HEK293 (cell line): ENCODE measurements at regions not wholly inside any gene's neighbourhood (a gene's known extent, or its start where the extent isn't known, plus 50 kb on each side); places are given as distances from the start of the nearest gene placed in this dataset.

Experiments
- KLF8 ChIP-seq: fragments of 450-650 bp; formaldehyde crosslinking; IDR thresholded peaks from 2 replicates; pipeline ENCODE4 v1.5.1; 2016; ENCODE audit warnings: missing biosample characterization, missing genetic modification characterization
- PRDM1 ChIP-seq: fragments of 450-650 bp; formaldehyde crosslinking; IDR thresholded peaks from 2 replicates; pipeline ENCODE4; 2016; ENCODE audit warnings: missing biosample characterization, missing genetic modification characterization
- PRDM4 ChIP-seq: fragments of 450-650 bp; formaldehyde crosslinking; IDR thresholded peaks from 2 replicates; pipeline ENCODE4 v1.5.1; 2017; ENCODE audit warnings: missing biosample characterization, missing genetic modification characterization
- SALL2 ChIP-seq: fragments of 450-650 bp; formaldehyde crosslinking; IDR thresholded peaks from 2 replicates; pipeline ENCODE4 v1.5.0; 2017; ENCODE audit warnings: missing biosample characterization, mild to moderate bottlenecking, missing genetic modification characterization, borderline replicate concordance
- ZBTB49 ChIP-seq: fragments of 450-650 bp; formaldehyde crosslinking; IDR thresholded peaks from 2 replicates; pipeline ENCODE4 v1.5.1; 2016; ENCODE audit warnings: missing biosample characterization, missing genetic modification characterization, low read depth
- ZFP37 ChIP-seq: fragments of 450-650 bp; formaldehyde crosslinking; IDR thresholded peaks from 2 replicates; pipeline ENCODE4 v1.5.1; 2016; ENCODE audit warnings: missing biosample characterization, missing genetic modification characterization
- ZNF433 ChIP-seq: fragments of 450-650 bp; formaldehyde crosslinking; IDR thresholded peaks from 2 replicates; pipeline ENCODE4 v1.5.1; 2016; ENCODE audit warnings: missing biosample characterization, missing genetic modification characterization, low read depth
- ZNF558 ChIP-seq: fragments of 450-650 bp; formaldehyde crosslinking; IDR thresholded peaks from 2 replicates; pipeline ENCODE4 v1.5.1; 2016; ENCODE audit warnings: missing biosample characterization, missing genetic modification characterization
- ZNF785 ChIP-seq: fragments of 450-650 bp; formaldehyde crosslinking; IDR thresholded peaks from 2 replicates; pipeline ENCODE4 v1.5.1; 2016; ENCODE audit warnings: missing biosample characterization, missing genetic modification characterization
- TF ChIP-seq, protein P1 (sequence below): fragments of 450-650 bp; formaldehyde crosslinking; IDR thresholded peaks from 2 replicates; pipeline ENCODE4 v1.5.1; 2016; ENCODE audit warnings: missing biosample characterization, missing genetic modification characterization
- TF ChIP-seq, protein P2 (sequence below): fragments of 450-650 bp; formaldehyde crosslinking; IDR thresholded peaks from 2 replicates; pipeline ENCODE4 v1.5.1; 2016; ENCODE audit warnings: missing biosample characterization, missing genetic modification characterization
- TF ChIP-seq, protein P3 (sequence below): fragments of 450-650 bp; formaldehyde crosslinking; IDR thresholded peaks from 2 replicates; pipeline ENCODE4 v1.5.1; 2016; ENCODE audit warnings: missing biosample characterization, missing genetic modification characterization, low read depth

- no peak for TF ChIP-seq ZNF558 (tag by site-specific recombination)
- no peak for TF ChIP-seq ZFP37 (tag by site-specific recombination)
- no peak for TF ChIP-seq ZBTB49 (tag by site-specific recombination)
- no peak for TF ChIP-seq SALL2 (tag by site-specific recombination)
- no peak for TF ChIP-seq ZNF433 (tag by site-specific recombination)
- TF ChIP-seq PRDM1 (tag by site-specific recombination): no peak
- TF ChIP-seq ZNF785: no peak
- TF ChIP-seq PRDM4: no peak
- TF ChIP-seq, protein P1, sequence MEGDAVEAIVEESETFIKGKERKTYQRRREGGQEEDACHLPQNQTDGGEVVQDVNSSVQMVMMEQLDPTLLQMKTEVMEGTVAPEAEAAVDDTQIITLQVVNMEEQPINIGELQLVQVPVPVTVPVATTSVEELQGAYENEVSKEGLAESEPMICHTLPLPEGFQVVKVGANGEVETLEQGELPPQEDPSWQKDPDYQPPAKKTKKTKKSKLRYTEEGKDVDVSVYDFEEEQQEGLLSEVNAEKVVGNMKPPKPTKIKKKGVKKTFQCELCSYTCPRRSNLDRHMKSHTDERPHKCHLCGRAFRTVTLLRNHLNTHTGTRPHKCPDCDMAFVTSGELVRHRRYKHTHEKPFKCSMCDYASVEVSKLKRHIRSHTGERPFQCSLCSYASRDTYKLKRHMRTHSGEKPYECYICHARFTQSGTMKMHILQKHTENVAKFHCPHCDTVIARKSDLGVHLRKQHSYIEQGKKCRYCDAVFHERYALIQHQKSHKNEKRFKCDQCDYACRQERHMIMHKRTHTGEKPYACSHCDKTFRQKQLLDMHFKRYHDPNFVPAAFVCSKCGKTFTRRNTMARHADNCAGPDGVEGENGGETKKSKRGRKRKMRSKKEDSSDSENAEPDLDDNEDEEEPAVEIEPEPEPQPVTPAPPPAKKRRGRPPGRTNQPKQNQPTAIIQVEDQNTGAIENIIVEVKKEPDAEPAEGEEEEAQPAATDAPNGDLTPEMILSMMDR (tag by site-specific recombination): no peak
- TF ChIP-seq, protein P2, sequence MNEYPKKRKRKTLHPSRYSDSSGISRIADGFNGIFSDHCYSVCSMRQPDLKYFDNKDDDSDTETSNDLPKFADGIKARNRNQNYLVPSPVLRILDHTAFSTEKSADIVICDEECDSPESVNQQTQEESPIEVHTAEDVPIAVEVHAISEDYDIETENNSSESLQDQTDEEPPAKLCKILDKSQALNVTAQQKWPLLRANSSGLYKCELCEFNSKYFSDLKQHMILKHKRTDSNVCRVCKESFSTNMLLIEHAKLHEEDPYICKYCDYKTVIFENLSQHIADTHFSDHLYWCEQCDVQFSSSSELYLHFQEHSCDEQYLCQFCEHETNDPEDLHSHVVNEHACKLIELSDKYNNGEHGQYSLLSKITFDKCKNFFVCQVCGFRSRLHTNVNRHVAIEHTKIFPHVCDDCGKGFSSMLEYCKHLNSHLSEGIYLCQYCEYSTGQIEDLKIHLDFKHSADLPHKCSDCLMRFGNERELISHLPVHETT: no peak
- TF ChIP-seq, protein P3, sequence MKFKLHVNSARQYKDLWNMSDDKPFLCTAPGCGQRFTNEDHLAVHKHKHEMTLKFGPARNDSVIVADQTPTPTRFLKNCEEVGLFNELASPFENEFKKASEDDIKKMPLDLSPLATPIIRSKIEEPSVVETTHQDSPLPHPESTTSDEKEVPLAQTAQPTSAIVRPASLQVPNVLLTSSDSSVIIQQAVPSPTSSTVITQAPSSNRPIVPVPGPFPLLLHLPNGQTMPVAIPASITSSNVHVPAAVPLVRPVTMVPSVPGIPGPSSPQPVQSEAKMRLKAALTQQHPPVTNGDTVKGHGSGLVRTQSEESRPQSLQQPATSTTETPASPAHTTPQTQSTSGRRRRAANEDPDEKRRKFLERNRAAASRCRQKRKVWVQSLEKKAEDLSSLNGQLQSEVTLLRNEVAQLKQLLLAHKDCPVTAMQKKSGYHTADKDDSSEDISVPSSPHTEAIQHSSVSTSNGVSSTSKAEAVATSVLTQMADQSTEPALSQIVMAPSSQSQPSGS (tag by site-specific recombination): no peak
- TF ChIP-seq KLF8: no peak
Measured at GRCh38 chr7:47221826-47222225, 360.1 kb downstream of the TNS3 start.
